PFSK-1 (cell line): ENCODE measurements at regions not wholly inside any gene's neighbourhood (a gene's known extent, or its start where the extent isn't known, plus 50 kb on each side); places are given as distances from the start of the nearest gene placed in this dataset.

Experiments
- FOXP2 ChIP-seq: optimal IDR thresholded peaks from 2 replicates; pipeline ENCODE3; 2011; ENCODE audit warnings: borderline replicate concordance, control low read depth, inconsistent platforms; ENCODE audit not compliant: insufficient read depth; ENCODE audit errors: extremely low read length, extremely low read depth
- POLR2AphosphoS5 ChIP-seq: IDR thresholded peaks from 2 replicates; pipeline ENCODE4 v1.6.1; 2012; ENCODE audit warnings: low read depth, mild to moderate bottlenecking, control low read depth, low read length, moderate library complexity
- REST ChIP-seq, 2 experiments: IDR thresholded peaks; 2 replicates each; pipeline versions ENCODE4 v1.6.1 to v1.8.0; 2011 to 2012; ENCODE audit warnings: low read depth in 2 of 2, low read length in 2 of 2, control low read depth in 1 of 2, inconsistent platforms in 1 of 2, mild to moderate bottlenecking in 1 of 2, moderate library complexity in 1 of 2; ENCODE audit not compliant: insufficient read depth in 1 of 2
- SIN3A ChIP-seq: IDR thresholded peaks from 2 replicates; pipeline ENCODE4 v1.6.1; 2012; ENCODE audit warnings: mild to moderate bottlenecking, low read length, moderate library complexity, borderline replicate concordance; ENCODE audit not compliant: insufficient read depth
- TAF1 ChIP-seq: IDR thresholded peaks from 2 replicates; pipeline ENCODE4 v1.6.1; 2012; ENCODE audit warnings: low read length, control low read depth, borderline replicate concordance; ENCODE audit not compliant: insufficient read depth

DNA sequence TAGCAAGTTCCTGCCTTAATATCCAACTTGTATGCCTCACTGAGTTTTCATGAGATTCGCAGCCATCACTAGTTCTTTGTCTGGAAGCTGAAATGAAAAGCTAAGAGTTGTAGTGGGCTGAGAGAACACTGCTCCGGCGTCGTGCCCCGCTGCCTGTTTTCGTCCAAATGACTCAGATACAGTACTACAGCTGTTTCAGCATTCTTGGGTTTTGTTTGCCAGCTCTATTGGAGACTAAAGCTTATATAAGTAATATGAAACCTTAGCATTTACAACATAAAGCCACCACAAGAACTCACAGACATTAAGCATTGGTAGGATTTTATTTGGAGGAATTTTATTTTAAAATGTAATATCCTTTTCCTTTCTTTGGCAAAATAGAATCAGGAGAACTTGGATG lies 299.7 kb downstream of the DLEU7 start:
- TF ChIP-seq FOXP2 (no peak), SIN3A (no peak), REST (IDR thresholded peaks at IDR 0.05; ENCODE audit: insufficient read depth in 1 of 2, low read depth in 2 of 2, low read length in 2 of 2) (no peak), POLR2AphosphoS5 (no peak), TAF1 (no peak)
